ENCODE measurements at regions not wholly inside any gene's neighbourhood (a gene's known extent, or its start where the extent isn't known, plus 50 kb on each side); places are given as distances from the start of the nearest gene placed in this dataset.
"Not testable (repeated sequence)": the region's sequence is repeated elsewhere in the genome, so short reads cannot be mapped to it uniquely, and the experiment has no call there.

GRCh38 chr12:34306133-34306830, 284.0 kb downstream of the ALG10 start:
- Mint-ChIP-seq H3K27ac (ENCODE audit: low read depth, unreplicated experiment) (no peak overlapping the region), H3K36me3 (ENCODE audit: insufficient read depth, unreplicated experiment) (no peaks in the 10 kb centered on the region), H3K9me3 (ENCODE audit: unreplicated experiment) (peaks cover 72% of the 10 kb centered on the region), H3K4me1 (ENCODE audit: insufficient read depth, unreplicated experiment) (no peaks in the 10 kb centered on the region), H3K4me3 (ENCODE audit: unreplicated experiment) (no peak overlapping the region), H3K27me3 (ENCODE audit: insufficient read depth, unreplicated experiment) (no peaks in the 10 kb centered on the region)
- POLR2A ChIA-PET, result no interaction called here
- CTCF ChIA-PET, result no interaction called here
- intact Hi-C loops (cut with micrococcal nuclease), result no loop called here
- TF ChIP-seq CTCF (IDR thresholded peaks at IDR 0.05; ENCODE audit: unreplicated experiment), result no peak
- no TSS peak for BruUV-seq (replicated peaks)
- no peak for DNase-seq (ENCODE audit: unreplicated experiment)

DNA sequence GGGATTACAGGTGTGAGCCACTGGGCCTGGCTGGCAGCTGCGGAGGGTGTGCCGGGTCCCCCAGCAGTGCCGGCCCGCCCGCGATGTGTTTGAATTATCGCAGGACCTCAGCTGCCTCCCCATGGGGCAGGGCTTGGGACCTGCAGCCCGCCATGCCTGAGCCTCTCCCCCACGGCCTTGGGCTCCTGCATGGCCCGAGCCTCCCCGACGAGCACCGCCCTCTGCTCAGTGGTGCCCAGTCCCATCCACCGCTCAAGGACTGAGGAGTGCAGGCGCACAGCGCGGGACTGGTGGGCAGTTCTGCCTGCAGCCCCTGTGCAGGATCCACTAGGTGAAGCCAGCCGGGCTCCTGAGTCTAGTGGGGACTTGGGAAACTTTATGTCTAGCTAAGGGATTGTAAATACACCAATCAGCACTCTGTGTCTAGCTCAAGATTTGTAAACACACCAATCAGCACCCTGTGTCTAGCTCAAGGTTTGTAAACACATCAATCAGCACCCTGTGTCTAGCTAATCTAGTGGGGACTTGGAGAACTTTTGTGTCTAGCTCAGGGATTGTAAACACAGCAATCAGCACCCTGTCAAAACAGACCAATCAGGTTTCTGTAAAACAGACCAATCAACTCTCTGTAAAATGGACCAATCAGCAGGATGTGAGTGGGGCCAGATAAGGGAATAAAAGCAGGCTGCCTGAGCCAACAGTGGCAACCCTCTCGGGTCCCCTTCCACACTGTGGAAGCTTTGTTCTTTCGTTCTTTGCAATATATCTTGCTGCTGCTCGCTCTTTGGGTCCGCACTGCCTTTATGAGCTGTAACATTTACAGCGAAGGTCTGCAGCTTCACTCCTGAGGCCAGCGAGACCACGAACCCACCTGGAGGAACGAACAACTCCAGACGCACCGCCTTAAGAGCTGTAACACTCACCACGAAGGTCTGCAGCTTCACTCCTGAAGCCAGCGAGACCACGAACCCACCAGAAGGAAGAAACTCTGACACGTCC, 287.8 kb downstream of the ALG10 start:
- H3K9me3 Mint-ChIP-seq (ENCODE audit: unreplicated experiment), result peaks cover 60% of the 10 kb centered on the region
- H3K4me3 Mint-ChIP-seq (ENCODE audit: unreplicated experiment); H3K36me3 Mint-ChIP-seq (ENCODE audit: insufficient read depth, unreplicated experiment); POLR2A ChIA-PET; BruUV-seq (replicated peaks); CTCF ChIA-PET; H3K4me1 Mint-ChIP-seq (ENCODE audit: insufficient read depth, unreplicated experiment); H3K27ac Mint-ChIP-seq (ENCODE audit: low read depth, unreplicated experiment); intact Hi-C loops (cut with micrococcal nuclease); DNase-seq (ENCODE audit: unreplicated experiment); H3K27me3 Mint-ChIP-seq (ENCODE audit: insufficient read depth, unreplicated experiment): not testable (repeated sequence)

DNA sequence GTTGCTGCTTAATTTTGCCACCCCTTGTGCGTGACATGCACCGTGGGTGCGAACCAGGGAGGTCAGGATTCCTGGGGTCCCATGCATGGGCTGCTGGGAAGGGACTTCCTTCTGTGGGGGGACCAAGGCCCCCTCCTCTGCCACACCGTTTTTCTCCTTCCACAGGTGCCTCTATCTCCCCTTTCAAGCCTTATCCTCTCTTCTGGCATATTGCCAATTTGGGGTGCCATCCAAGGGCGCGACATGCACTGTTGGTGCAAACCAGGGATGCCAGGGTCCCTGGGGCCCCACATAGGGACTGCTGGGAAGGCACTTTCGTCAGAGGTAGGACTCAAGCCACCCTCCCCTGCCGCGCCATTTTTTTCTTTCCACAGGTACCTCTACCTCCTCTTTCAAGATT, 289.0 kb downstream of the ALG10 start:
- ChIA-PET POLR2A (no interaction called here), CTCF (no interaction called here)
- H3K9me3 Mint-ChIP-seq (ENCODE audit: unreplicated experiment), result peaks cover 54% of the 10 kb centered on the region
- no peak overlapping the region for H3K27ac Mint-ChIP-seq (ENCODE audit: low read depth, unreplicated experiment)
- no TSS peak for BruUV-seq (replicated peaks)
- no peaks in the 10 kb centered on the region for H3K27me3 Mint-ChIP-seq (ENCODE audit: insufficient read depth, unreplicated experiment)
- no peak overlapping the region for H3K4me3 Mint-ChIP-seq (ENCODE audit: unreplicated experiment)
- H3K4me1 Mint-ChIP-seq (ENCODE audit: insufficient read depth, unreplicated experiment), result no peaks in the 10 kb centered on the region
- DNase-seq (ENCODE audit: unreplicated experiment), result no peak
- no peaks in the 10 kb centered on the region for H3K36me3 Mint-ChIP-seq (ENCODE audit: insufficient read depth, unreplicated experiment)
- TF ChIP-seq CTCF (IDR thresholded peaks at IDR 0.05; ENCODE audit: unreplicated experiment), result no peak
- intact Hi-C loops (cut with micrococcal nuclease), result no loop called here

DNA sequence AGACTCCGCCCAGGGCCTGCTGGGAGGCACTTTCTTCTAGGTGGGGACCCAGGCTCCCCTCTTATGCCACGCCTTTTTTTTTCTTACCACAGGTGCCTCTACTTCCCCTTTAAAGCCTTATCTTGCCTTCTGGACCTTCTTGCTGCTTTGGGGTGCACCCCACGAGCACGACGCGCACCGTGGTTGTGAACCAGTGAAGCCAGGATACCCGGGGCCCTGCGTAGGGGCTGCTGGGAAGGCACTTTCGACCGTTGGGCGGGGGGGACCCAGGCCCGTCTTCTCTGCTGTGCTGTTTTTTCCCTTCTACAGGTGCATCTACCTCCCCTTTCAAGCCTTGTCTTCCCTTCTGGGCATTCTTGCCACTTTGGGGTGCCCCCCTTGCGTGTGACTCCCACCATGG, 305.4 kb downstream of the ALG10 start:
- BruUV-seq (replicated peaks), result no TSS peak
- CTCF ChIA-PET, result no interaction called here
- POLR2A ChIA-PET, result no interaction called here
- no peak overlapping the region for H3K27ac Mint-ChIP-seq (ENCODE audit: low read depth, unreplicated experiment)
- no peak for TF ChIP-seq CTCF (IDR thresholded peaks at IDR 0.05; ENCODE audit: unreplicated experiment)
- H3K27me3 Mint-ChIP-seq (ENCODE audit: insufficient read depth, unreplicated experiment), result no peaks in the 10 kb centered on the region
- no peak for DNase-seq (ENCODE audit: unreplicated experiment)
- no peaks in the 10 kb centered on the region for H3K36me3 Mint-ChIP-seq (ENCODE audit: insufficient read depth, unreplicated experiment)
- peaks cover 73% of the 10 kb centered on the region for H3K9me3 Mint-ChIP-seq (ENCODE audit: unreplicated experiment)
- intact Hi-C loops (cut with micrococcal nuclease), result no loop called here
- no peaks in the 10 kb centered on the region for H3K4me1 Mint-ChIP-seq (ENCODE audit: insufficient read depth, unreplicated experiment)
- H3K4me3 Mint-ChIP-seq (ENCODE audit: unreplicated experiment), result no peak overlapping the region

Data from MCF 10A (cell line).